BJ (cell line): ENCODE measurements at regions not wholly inside any gene's neighbourhood (a gene's known extent, or its start where the extent isn't known, plus 50 kb on each side); places are given as distances from the start of the nearest gene placed in this dataset.
A peak's percentile ranks its signal among the peaks of the same experiment; 100 is the strongest.

Experiments used
- CTCF ChIA-PET: fragments of 350-600 bp; formaldehyde crosslinking; extraction: SDS; loops from one replicate; lab custom pipeline; 2021; ENCODE audit warnings: antibody characterized with exemption, inconsistent platforms; lab: Yijun Ruan, JAX
- POLR2A ChIA-PET: fragments of 300-600 bp; sonication (Branson Sonifier 250); formaldehyde crosslinking; extraction: SDS; loops from one replicate; lab custom pipeline; 2021; ENCODE audit warnings: antibody characterized with exemption; lab: Charles Lee
- DNase-seq: peaks from one replicate; pipeline ENCODE4 v3.0.0-alpha.2; 2011; ENCODE audit warnings: low read depth
- H3K27me3 ChIP-seq: 2 replicates; pipeline ENCODE4 v1.6.0; 2011; ENCODE audit warnings: low read length; ENCODE audit not compliant: control insufficient read depth, insufficient read depth
- H3K36me3 ChIP-seq: 2 replicates; pipeline ENCODE4 v1.5.1; 2011; ENCODE audit warnings: low read length; ENCODE audit not compliant: control insufficient read depth, insufficient read depth
- H3K4me3 ChIP-seq: 2 replicates; pipeline ENCODE4 v1.5.1; 2011; ENCODE audit warnings: low read depth, mild to moderate bottlenecking, control low read depth, low read length
- TF ChIP-seq, protein P1 (sequence below): IDR thresholded peaks from 2 replicates; pipeline ENCODE4 v1.5.1; 2011; ENCODE audit warnings: low read depth, mild to moderate bottlenecking, control low read depth, inconsistent platforms, low read length, moderate library complexity; ENCODE audit not compliant: insufficient read depth

DNA sequence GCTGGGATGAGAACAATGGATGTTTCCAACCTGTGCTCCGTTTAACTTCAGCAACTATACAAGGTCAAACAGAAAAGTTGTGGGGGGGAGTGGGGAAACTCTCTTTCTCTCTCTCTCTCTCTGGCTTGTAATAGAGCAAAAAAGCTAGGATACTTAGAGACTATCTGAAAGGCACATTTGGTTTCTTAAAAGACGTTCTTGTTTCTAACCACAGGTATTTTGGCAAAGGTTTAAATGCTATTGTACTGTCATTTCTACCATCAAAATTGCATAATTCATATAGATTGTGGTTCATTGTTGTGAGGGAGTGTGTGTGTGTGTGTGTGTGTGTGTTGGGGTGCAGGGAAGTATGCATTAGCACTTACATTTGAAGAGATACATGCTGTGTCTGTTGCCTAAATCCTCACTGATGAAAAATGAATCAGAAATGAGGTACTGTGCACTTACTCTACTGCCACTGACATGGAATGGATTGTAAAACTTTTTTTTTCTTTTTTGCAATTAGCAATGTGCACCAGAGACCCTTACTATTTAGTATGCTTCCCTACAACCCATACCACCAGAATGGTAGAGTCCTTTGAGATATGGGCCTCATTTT lies 841.0 kb upstream of the PIK3C3 start:
- Histone ChIP-seq H3K4me3 (no peak overlapping the region), H3K27me3 (no peaks in the 10 kb centered on the region), H3K36me3 (no peaks in the 10 kb centered on the region)
- CTCF ChIA-PET = no interaction called here
- TF ChIP-seq, protein P1, sequence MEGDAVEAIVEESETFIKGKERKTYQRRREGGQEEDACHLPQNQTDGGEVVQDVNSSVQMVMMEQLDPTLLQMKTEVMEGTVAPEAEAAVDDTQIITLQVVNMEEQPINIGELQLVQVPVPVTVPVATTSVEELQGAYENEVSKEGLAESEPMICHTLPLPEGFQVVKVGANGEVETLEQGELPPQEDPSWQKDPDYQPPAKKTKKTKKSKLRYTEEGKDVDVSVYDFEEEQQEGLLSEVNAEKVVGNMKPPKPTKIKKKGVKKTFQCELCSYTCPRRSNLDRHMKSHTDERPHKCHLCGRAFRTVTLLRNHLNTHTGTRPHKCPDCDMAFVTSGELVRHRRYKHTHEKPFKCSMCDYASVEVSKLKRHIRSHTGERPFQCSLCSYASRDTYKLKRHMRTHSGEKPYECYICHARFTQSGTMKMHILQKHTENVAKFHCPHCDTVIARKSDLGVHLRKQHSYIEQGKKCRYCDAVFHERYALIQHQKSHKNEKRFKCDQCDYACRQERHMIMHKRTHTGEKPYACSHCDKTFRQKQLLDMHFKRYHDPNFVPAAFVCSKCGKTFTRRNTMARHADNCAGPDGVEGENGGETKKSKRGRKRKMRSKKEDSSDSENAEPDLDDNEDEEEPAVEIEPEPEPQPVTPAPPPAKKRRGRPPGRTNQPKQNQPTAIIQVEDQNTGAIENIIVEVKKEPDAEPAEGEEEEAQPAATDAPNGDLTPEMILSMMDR = no peak
- POLR2A ChIA-PET = no interaction called here
- no peak for DNase-seq

DNA sequence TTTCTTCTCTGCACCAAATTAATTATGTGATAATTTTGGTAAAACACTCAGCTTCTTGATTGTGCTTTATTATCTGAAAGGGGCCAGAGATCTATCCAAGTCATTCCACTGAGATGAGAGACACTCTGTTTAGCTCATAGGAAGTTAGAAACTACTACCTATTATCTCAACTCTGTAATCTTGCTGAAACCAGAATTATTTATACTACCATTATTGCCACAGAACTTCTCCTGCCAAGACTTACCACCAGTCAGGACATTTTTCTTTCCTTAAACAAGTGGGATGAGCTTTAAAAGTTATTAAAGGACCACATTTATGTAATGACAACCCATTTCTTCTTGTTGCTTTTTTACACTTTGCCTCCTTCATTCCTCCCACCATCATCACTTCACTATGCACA lies 855.6 kb upstream of the PIK3C3 start:
- CTCF ChIA-PET = no interaction called here

GRCh38 chr18:41096504-41096903 lies 858.5 kb upstream of the PIK3C3 start:
- CTCF ChIA-PET = no interaction called here
- no peak overlapping the region for H3K4me3 ChIP-seq

More for the DNA sequence above, 855.6 kb upstream of the PIK3C3 start:
- TF ChIP-seq, protein P1 = no peak
- no peaks in the 10 kb centered on the region for H3K36me3 ChIP-seq
- H3K4me3 ChIP-seq = no peak overlapping the region
- no peak for DNase-seq
- H3K27me3 ChIP-seq = no peaks in the 10 kb centered on the region; the same call in 1 of the 2 replicates
- POLR2A ChIA-PET = no interaction called here

GRCh38 chr18:41077076-41077475 lies 878.0 kb upstream of the PIK3C3 start:
- no peaks in the 10 kb centered on the region for H3K36me3 ChIP-seq
- no peaks in the 10 kb centered on the region for H3K27me3 ChIP-seq
- no peak for DNase-seq
- ChIA-PET POLR2A (no interaction called here), CTCF (no interaction called here)
- TF ChIP-seq, protein P1 = no peak
- H3K4me3 ChIP-seq = no peak overlapping the region

More at GRCh38 chr18:41096504-41096903, 858.5 kb upstream of the PIK3C3 start:
- POLR2A ChIA-PET = interaction anchor here (0.6 kb wide), 1 partner anchor 126 kb away, joined by 4 read pairs; no protein-coding TSS in a partner anchor
- Histone ChIP-seq H3K27me3 (no peaks in the 10 kb centered on the region; the same call in 1 of the 2 replicates), H3K36me3 (no peaks in the 10 kb centered on the region)
- TF ChIP-seq, protein P1 = 0 out of 2 replicates have a peak, but pooled peaks have one; percentile 12
- no peak for DNase-seq

DNA sequence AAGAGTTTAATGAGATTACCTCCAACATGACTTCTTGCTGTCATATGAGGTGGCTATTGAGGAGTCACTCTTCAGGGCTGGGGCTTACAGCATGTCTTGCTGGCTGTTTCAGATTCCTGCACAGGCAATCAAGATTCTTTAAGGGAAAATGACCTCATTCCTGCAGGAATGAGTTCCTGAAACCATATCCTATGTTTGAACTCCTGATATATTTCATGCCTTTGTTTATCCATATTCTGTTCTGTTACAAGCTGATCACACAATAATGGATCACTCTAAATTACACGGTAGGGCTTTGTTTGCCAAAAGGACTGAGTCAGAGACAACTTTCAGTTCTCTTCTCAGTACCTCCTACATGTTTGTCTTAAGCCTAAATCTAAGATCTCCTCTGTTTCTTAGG lies 879.8 kb upstream of the PIK3C3 start:
- DNase-seq = peak; percentile 40
- TF ChIP-seq, protein P1 = no peak
- POLR2A ChIA-PET = no interaction called here
- Histone ChIP-seq H3K27me3 (no peaks in the 10 kb centered on the region), H3K36me3 (no peaks in the 10 kb centered on the region), H3K4me3 (no peak overlapping the region)
- CTCF ChIA-PET = no interaction called here
